Body of pancreas (tissue), 4 donors: ENCODE measurements at regions not wholly inside any gene's neighbourhood (a gene's known extent, or its start where the extent isn't known, plus 50 kb on each side); places are given as distances from the start of the nearest gene placed in this dataset.

Experiments used
- POLR2A ChIP-seq, 3 donors: fragments of 450-650 bp; IDR thresholded peaks; one replicate each; pipeline ENCODE4 v1.6.1; 2016; ENCODE audit warnings: antibody characterized with exemption in 3 of 3, mild to moderate bottlenecking in 2 of 3
- TF ChIP-seq, protein P1 (sequence below), 7 experiments: fragments of 450-650 bp in 4 of 7; fragments of 200-600 bp in 3 of 7; sonication (generic) in 3 of 7; IDR thresholded peaks; one replicate each; pipeline ENCODE4 v1.5.1; 2016 to 2019; ENCODE audit warnings: antibody characterized with exemption in 7 of 7

DNA sequence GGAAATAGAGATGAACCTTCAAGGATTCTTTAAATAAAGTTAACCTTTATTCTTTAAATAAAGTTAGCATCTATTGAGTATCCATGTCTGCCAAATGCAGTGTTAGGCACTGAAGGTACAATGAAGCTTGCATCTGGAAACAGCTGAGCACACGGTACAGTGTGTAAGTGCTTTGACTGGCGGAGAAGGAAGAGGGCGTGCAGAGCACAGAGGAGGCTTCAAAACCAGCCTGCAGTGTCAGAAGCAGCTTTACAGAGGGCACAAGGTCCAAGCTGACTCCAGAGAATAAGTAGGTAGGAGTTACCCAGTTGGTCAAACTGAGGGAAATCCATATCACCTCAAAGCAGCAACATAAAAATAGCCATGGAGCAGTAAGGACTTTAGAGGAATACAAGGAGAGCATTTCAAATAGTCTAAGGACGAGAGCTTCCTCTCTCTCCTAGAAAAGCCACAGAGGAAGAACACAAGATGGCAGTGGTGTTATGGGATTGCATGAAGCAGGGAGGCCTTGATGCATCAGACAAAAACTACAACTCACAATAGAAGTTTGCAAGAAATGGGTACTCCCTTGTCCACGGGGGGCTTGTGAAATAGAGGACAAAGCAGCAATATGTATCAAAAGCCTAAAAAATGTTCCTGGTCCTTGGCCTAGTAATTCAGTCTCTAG lies 60.3 kb upstream of the PPP2R3A start:
- TF ChIP-seq, protein P1, sequence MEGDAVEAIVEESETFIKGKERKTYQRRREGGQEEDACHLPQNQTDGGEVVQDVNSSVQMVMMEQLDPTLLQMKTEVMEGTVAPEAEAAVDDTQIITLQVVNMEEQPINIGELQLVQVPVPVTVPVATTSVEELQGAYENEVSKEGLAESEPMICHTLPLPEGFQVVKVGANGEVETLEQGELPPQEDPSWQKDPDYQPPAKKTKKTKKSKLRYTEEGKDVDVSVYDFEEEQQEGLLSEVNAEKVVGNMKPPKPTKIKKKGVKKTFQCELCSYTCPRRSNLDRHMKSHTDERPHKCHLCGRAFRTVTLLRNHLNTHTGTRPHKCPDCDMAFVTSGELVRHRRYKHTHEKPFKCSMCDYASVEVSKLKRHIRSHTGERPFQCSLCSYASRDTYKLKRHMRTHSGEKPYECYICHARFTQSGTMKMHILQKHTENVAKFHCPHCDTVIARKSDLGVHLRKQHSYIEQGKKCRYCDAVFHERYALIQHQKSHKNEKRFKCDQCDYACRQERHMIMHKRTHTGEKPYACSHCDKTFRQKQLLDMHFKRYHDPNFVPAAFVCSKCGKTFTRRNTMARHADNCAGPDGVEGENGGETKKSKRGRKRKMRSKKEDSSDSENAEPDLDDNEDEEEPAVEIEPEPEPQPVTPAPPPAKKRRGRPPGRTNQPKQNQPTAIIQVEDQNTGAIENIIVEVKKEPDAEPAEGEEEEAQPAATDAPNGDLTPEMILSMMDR (IDR thresholded peaks at IDR 0.05): no peak
- no peak for TF ChIP-seq POLR2A (IDR thresholded peaks at IDR 0.05)
